Superior temporal gyrus (tissue), 1 donor: ENCODE measurements at regions not wholly inside any gene's neighbourhood (a gene's known extent, or its start where the extent isn't known, plus 50 kb on each side); places are given as distances from the start of the nearest gene placed in this dataset.
A peak's percentile ranks its signal among the peaks of the same experiment; 100 is the strongest.

Source experiments
- DNase-seq: peaks from one replicate; pipeline ENCODE4 v3.0.0-alpha.2; 2016; ENCODE audit errors: extremely low spot score

DNA sequence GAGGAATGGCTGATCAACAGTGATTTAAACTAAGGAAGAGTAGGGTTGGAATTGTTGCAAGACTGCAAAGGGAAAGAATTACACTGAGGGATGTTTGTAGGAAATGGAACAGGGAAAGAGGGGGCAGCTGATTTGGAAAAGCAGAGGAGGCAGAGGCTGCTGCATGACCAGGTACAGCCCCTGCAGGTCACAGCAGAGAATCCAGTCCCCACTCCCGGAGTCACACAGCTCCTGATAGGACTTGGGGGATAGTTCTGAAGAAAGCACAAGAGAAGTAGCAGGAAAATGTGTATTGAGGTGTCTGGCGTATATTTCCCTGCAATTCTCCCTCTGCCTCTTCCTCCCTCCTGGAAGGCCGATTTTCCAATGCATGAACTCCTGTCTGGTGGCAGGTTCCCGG lies 92.5 kb upstream of the PDE10A start:
- DNase-seq, result no peak

DNA sequence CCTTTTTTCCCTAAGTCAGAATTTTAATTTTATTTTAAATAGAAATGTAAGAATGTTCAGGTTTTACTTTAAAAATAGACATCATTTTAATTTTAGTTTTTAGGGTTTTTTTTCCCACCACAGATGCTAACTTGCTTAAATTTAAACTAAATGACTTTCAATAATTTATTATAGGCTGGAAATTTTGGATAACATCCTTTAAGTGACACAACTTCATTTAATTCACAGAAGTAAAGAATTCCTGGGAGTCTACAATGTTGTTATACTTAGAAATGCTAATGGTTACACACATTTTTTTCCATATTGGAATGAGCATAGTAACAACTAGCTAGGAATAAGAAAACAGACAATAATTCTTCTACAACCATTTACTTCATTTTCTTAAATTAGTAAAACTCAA lies 90.5 kb upstream of the PDE10A start:
- no peak for DNase-seq

DNA sequence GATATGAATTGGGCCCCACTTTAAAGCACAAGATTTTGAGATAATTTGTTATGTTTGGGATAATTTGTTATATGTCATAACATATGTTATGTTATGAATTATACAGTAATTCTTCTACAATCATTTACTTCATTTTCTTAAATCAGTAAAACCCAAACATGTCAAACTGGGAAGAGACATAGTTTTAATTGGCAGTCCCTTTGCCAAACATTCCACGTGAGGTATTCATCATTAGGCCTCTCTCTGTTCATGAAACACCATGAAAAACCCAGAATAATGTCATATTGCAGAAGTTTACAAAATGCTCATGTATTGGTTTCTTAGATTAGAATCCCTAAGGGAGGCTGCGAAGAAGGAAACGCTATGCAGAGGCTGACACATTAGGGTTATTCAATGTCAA lies 89.4 kb upstream of the PDE10A start:
- no peak for DNase-seq

DNA sequence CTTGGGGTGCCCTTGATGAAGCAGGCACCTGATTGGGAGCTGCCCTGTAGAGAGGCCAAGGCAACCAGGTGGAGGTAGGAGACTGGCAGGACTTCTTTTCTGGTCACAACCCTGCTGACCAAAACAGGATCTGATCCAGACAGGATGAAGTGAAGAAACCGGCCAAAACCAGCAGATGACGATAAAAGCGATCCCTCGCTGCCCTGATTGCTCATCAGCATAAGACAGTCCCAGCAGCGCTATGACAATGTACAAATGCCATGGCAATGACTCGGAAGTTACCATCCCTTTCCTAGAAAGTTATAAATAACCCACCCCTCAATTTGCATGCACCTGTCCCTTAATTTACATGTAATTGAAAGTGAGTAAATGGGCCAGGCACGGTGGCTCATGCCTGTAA lies 88.4 kb upstream of the PDE10A start:
- DNase-seq, result no peak

- DNase-seq, result no peak
Observed at GRCh38 chr6:165749163-165749562, 86.1 kb upstream of the PDE10A start.

- DNase-seq, result no peak
Observed at GRCh38 chr6:165748390-165748789, 85.3 kb upstream of the PDE10A start.

- DNase-seq, result no peak
Observed at GRCh38 chr6:165747963-165748362, 84.9 kb upstream of the PDE10A start.

GRCh38 chr6:165746331-165746730 lies 83.3 kb upstream of the PDE10A start:
- no peak for DNase-seq

DNA sequence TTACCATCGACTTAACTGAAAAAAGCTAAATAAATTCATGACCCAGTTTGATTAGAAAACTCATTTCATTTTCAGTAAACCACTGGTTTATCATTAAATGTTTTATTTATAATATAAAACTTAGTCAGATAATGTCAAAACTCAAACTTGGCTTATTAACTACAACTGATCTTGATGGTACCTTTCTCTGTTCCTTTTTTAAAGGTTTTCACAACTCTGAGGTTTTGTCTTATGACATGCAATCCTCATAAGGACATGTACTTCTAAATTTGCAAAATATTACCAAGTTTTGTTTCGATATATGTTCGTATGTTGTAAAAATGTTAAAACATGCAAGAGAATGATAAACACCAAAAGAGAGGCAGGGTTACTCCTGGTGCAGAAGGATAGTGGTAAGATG lies 82.5 kb upstream of the PDE10A start:
- no peak for DNase-seq

- DNase-seq, result no peak
Observed at GRCh38 chr6:165744555-165745228, 81.7 kb upstream of the PDE10A start.

DNA sequence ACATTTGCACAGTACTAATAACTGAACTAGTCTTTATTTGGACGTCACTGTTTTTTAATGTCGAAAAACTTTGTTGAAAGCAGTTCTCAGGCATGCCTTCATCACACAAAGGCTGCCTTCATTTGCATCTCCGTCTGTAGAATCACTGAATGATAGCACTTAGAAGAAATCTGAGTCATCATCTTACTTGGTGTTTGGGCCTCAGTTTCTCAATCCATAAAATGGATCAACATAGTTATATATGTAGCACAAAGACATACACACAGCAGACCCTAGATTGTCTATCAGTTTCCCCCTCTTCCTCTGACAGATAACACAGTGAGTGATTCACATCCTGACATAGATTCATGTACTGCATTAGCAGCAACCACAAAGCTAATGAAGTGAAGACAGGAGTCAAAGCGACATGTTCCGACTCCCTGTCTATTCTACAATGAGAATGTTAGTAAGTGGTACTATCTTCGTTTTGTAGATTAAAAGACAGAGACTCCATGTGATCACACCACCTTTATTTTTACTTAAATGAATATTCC lies 80.4 kb upstream of the PDE10A start:
- no peak for DNase-seq

DNA sequence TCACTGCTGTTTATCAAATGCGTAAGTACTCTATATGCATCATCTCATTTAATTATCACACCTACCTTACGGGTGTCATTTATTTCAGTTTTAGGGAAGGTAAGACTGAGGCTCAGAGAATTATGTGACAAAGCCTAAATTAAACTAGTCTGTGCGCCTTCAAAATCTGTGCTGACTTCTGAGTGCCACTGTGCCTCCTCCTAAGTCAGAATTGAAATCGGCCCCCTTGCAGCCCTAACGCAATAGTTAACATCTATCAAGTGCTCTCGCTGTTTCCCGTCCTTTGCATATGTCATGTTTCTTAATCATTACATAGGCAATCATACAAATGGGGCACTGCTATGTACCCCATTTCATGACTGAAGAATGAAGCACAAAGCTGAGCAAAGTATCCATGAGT lies 79.0 kb upstream of the PDE10A start:
- DNase-seq, result no peak

DNA sequence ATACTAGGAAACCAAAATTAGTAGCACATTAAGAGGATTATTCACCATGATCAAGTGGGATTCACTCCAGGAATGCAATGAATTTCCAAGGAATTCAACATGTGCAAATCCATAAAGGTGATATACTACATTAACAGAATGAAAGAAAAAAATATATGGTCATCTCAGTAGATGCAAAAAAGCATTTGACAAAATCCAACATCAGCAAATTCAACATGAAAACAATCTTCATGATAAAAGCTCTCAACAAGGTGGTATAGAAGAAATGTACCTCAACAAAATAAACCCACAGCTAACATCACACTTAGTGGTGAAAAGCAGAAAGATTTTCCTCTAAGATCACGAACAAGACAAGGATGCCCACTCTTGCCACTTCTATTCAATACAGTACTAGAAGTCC lies 74.4 kb upstream of the PDE10A start:
- no peak for DNase-seq

DNA sequence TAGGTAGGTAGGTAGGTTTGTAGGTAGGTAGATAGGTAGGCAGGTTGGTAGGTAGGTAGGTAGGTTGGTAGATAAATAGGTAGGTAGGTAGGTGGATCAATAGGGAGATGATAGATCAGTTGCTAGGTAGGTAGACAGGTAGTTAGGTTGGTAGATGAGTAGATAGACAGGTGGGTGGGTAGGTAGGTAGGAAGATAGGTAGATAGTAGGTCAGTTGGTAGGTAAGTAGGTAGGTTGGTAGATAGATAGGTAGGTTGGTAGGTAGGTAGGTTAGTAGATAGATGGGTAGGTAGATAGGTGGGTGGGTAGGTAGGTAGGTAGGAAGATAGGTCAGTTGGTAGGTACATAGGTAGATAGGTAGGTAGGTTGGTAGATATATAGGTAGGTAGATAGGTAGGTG lies 72.0 kb upstream of the PDE10A start:
- no peak for DNase-seq

DNA sequence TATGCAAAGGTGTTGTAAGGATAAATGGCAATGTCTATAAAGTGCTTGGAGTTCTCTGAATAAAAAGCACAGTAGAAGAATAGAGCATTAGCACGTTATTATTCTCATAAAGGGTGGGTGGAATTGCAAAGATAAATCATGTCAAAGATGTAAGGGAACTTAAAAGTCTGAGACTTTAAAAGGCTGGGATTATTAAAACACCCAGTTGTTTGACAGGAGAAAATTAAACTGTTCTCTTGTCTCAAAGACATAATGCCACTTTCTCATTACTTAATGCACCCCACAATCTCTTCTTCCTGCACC lies 70.4 kb upstream of the PDE10A start:
- DNase-seq, result no peak

GRCh38 chr6:165732696-165733488 lies 69.9 kb upstream of the PDE10A start:
- no peak for DNase-seq

GRCh38 chr6:165729307-165729936 lies 66.4 kb upstream of the PDE10A start:
- DNase-seq, result peak; percentile 52

DNA sequence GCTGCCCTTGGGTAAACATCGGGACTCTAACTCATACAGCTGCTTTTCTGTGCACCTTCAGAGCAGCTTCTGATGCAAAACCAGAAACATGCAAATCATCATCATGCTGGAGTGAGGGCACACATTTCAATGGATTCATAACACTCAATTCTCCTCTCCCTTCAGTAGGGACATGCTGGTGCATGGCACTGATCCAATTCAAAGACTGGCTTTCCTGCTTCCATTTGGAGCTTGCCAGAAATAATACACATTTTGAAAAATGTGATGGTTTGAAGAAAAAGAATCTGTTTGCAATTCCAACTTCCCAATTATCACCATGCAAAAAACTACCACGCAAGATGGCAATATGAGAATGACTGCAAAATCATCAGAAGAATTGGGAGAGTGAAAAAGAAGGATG lies 65.2 kb upstream of the PDE10A start:
- DNase-seq, result peak; percentile 49

GRCh38 chr6:165726965-165727381 lies 63.9 kb upstream of the PDE10A start:
- DNase-seq, result no peak

DNA sequence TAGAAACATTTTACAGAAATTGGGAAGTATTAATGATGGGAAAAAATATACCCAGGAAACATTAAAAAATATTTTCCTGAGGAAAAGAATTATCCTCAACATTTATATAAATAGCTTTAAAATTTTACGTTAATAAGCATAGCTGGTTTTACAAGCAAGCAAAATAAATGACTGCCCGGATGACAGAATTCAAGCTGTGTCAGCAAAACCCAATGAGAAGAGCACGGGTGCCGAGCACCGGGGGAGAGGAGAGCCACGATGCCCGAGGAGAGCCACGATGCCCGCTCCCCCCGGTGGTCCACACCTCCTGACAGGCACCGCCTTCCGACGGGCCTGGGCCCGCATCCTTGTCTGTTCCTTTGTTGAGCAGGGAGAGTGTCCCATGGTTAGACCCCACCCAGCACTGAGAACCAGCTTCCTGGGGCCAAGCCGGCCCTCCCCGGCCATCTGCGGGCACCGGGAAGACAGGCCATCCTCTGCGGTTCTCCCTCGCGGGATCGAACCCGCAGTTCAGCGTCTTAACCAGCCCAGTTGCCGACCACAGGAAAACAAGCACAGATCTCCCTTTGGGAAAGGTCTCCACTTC lies 63.3 kb upstream of the PDE10A start:
- DNase-seq, result no peak

- DNase-seq, result no peak
Observed at GRCh38 chr6:165725201-165725600, 62.2 kb upstream of the PDE10A start.

GRCh38 chr6:165723326-165723725 lies 60.3 kb upstream of the PDE10A start:
- no peak for DNase-seq

GRCh38 chr6:165722022-165722421 lies 59.0 kb upstream of the PDE10A start:
- no peak for DNase-seq
